Testis (tissue), 2 donors: ENCODE measurements at regions not wholly inside any gene's neighbourhood (a gene's known extent, or its start where the extent isn't known, plus 50 kb on each side); places are given as distances from the start of the nearest gene placed in this dataset.

Experiments
- CTCF ChIP-seq, 3 experiments: fragments of 450-650 bp in 2 of 3; fragments of 200-600 bp in 1 of 3; sonication (generic) in 1 of 3; IDR thresholded peaks; one replicate each; pipeline ENCODE4 v1.5.1; 2016 to 2019; ENCODE audit warnings: antibody characterized with exemption in 3 of 3, mild to moderate bottlenecking in 2 of 3, moderate library complexity in 1 of 3
- POLR2A ChIP-seq: fragments of 450-650 bp; IDR thresholded peaks from one replicate; pipeline ENCODE4 v1.6.1; 2017; ENCODE audit warnings: antibody characterized with exemption, mild to moderate bottlenecking, moderate library complexity

DNA sequence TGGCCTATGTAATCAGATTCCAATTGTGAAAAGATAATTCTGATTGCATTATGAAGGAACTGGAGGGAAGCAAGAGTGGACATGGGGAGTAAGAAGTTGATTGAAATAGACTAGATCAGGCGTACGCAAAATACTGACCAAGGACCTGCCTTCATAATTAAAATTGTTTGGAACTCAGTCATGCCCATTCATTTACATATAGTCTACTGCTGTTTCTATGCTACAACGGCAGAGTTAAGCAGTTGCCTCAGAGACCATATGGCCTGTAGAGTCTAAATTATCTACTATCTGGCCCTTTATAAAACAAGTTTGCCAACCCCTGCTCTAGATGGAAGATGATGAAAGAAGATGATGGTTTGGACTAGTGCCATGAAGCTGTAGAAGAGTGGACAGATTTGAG is 170.0 kb upstream of the ARID2 start:
- no peak for TF ChIP-seq CTCF (IDR thresholded peaks at IDR 0.05)
- no peak for TF ChIP-seq POLR2A
